Duodenal mucosa (tissue), 2 donors: ENCODE measurements at regions not wholly inside any gene's neighbourhood (a gene's known extent, or its start where the extent isn't known, plus 50 kb on each side); places are given as distances from the start of the nearest gene placed in this dataset.

Experiments used
- H3K27ac ChIP-seq: one replicate; pipeline ENCODE4 v1.7.0; 2013; ENCODE audit warnings: low read depth, low read length
- H3K27me3 ChIP-seq, 2 donors: one replicate each; pipeline ENCODE4 v1.7.0; 2013; ENCODE audit warnings: low read length in 2 of 2, control low read depth in 1 of 2; ENCODE audit not compliant: insufficient read depth in 2 of 2, control insufficient read depth in 1 of 2
- H3K36me3 ChIP-seq, 2 donors: one replicate each; pipeline ENCODE4 v1.7.0; 2013; ENCODE audit warnings: low read length in 2 of 2, control low read depth in 1 of 2; ENCODE audit not compliant: insufficient read depth in 2 of 2, control insufficient read depth in 1 of 2
- H3K4me1 ChIP-seq, 2 donors: one replicate each; pipeline ENCODE4 v1.7.0; 2013; ENCODE audit warnings: low read length in 2 of 2, control low read depth in 1 of 2; ENCODE audit not compliant: insufficient read depth in 2 of 2, control insufficient read depth in 1 of 2
- H3K4me3 ChIP-seq, 2 donors: one replicate each; pipeline ENCODE4 v1.7.0; 2013; ENCODE audit warnings: low read length in 2 of 2, low read depth in 1 of 2
- H3K9ac ChIP-seq, 2 donors: one replicate each; pipeline ENCODE4 v1.7.0; 2013; ENCODE audit warnings: low read length in 2 of 2, low read depth in 1 of 2
- H3K9me3 ChIP-seq, 2 donors: one replicate each; pipeline ENCODE4 v1.7.0; 2013; ENCODE audit warnings: low read length in 2 of 2, control low read depth in 1 of 2; ENCODE audit not compliant: control insufficient read depth in 1 of 2

- Histone ChIP-seq H3K9ac (no peak overlapping the region), H3K9me3 (no peaks in the 10 kb centered on the region), H3K4me1 (no peaks in the 10 kb centered on the region), H3K27ac (no peak overlapping the region), H3K36me3 (no peaks in the 10 kb centered on the region), H3K4me3 (no peak overlapping the region), H3K27me3 (no peaks in the 10 kb centered on the region)
These were observed 1276.7 kb upstream of the PIK3C3 start for GRCh38 chr18:40678318-40678717.

GRCh38 chr18:40676668-40677067, 1278.4 kb upstream of the PIK3C3 start:
- Histone ChIP-seq H3K9ac (no peak overlapping the region), H3K4me3 (no peak overlapping the region), H3K9me3 (no peaks in the 10 kb centered on the region), H3K4me1 (no peaks in the 10 kb centered on the region), H3K27ac (no peak overlapping the region), H3K27me3 (no peaks in the 10 kb centered on the region), H3K36me3 (no peaks in the 10 kb centered on the region)

- H3K27me3 ChIP-seq = no peaks in the 10 kb centered on the region
- H3K27ac ChIP-seq = no peak overlapping the region
- H3K9me3 ChIP-seq = no peaks in the 10 kb centered on the region
- no peaks in the 10 kb centered on the region for H3K36me3 ChIP-seq
- H3K4me1 ChIP-seq = no peaks in the 10 kb centered on the region
- no peak overlapping the region for H3K4me3 ChIP-seq
- H3K9ac ChIP-seq = no peak overlapping the region
These were observed 1281.9 kb upstream of the PIK3C3 start for GRCh38 chr18:40673150-40673549.

GRCh38 chr18:40672590-40672989, 1282.4 kb upstream of the PIK3C3 start:
- Histone ChIP-seq H3K4me3 (no peak overlapping the region), H3K36me3 (no peaks in the 10 kb centered on the region), H3K4me1 (no peaks in the 10 kb centered on the region), H3K27me3 (no peaks in the 10 kb centered on the region), H3K27ac (no peak overlapping the region), H3K9ac (no peak overlapping the region), H3K9me3 (no peaks in the 10 kb centered on the region)

GRCh38 chr18:40670668-40671375, 1284.2 kb upstream of the PIK3C3 start:
- H3K9me3 ChIP-seq = no peaks in the 10 kb centered on the region
- H3K4me1 ChIP-seq = no peaks in the 10 kb centered on the region
- no peak overlapping the region for H3K27ac ChIP-seq
- H3K4me3 ChIP-seq = no peak overlapping the region
- no peaks in the 10 kb centered on the region for H3K36me3 ChIP-seq
- no peaks in the 10 kb centered on the region for H3K27me3 ChIP-seq
- no peak overlapping the region for H3K9ac ChIP-seq

- H3K9ac ChIP-seq = no peak overlapping the region
- H3K9me3 ChIP-seq = peaks cover 0 to 2% of the 10 kb centered on the region in 2 donors
- no peak overlapping the region for H3K4me3 ChIP-seq
- H3K27ac ChIP-seq = no peak overlapping the region
- no peaks in the 10 kb centered on the region for H3K4me1 ChIP-seq
- H3K27me3 ChIP-seq = no peaks in the 10 kb centered on the region
- no peaks in the 10 kb centered on the region for H3K36me3 ChIP-seq
These were observed 1292.1 kb upstream of the PIK3C3 start for GRCh38 chr18:40662898-40663437.

- no peak overlapping the region for H3K27ac ChIP-seq
- H3K9me3 ChIP-seq = peaks cover 2 to 18% of the 10 kb centered on the region in 2 donors
- H3K4me3 ChIP-seq = no peak overlapping the region
- no peaks in the 10 kb centered on the region for H3K27me3 ChIP-seq
- H3K4me1 ChIP-seq = no peaks in the 10 kb centered on the region
- no peak overlapping the region for H3K9ac ChIP-seq
- no peaks in the 10 kb centered on the region for H3K36me3 ChIP-seq
These were observed 1301.4 kb upstream of the PIK3C3 start for GRCh38 chr18:40653682-40654081.

- peaks cover 2 to 19% of the 10 kb centered on the region in 2 donors for H3K9me3 ChIP-seq
- no peak overlapping the region for H3K4me3 ChIP-seq
- H3K4me1 ChIP-seq = no peaks in the 10 kb centered on the region
- no peak overlapping the region for H3K9ac ChIP-seq
- no peak overlapping the region for H3K27ac ChIP-seq
- no peaks in the 10 kb centered on the region for H3K27me3 ChIP-seq
- H3K36me3 ChIP-seq = no peaks in the 10 kb centered on the region
These were observed 1302.7 kb upstream of the PIK3C3 start for GRCh38 chr18:40652321-40652720.

GRCh38 chr18:40651163-40651562, 1303.9 kb upstream of the PIK3C3 start:
- Histone ChIP-seq H3K9ac (no peak overlapping the region), H3K4me3 (no peak overlapping the region), H3K36me3 (no peaks in the 10 kb centered on the region), H3K9me3 (peaks cover 2 to 16% of the 10 kb centered on the region in 2 donors), H3K4me1 (no peaks in the 10 kb centered on the region), H3K27ac (no peak overlapping the region), H3K27me3 (no peaks in the 10 kb centered on the region)

- H3K4me3 ChIP-seq = no peak overlapping the region
- H3K9ac ChIP-seq = no peak overlapping the region
- no peaks in the 10 kb centered on the region for H3K27me3 ChIP-seq
- H3K36me3 ChIP-seq = no peaks in the 10 kb centered on the region
- H3K27ac ChIP-seq = no peak overlapping the region
- no peaks in the 10 kb centered on the region for H3K4me1 ChIP-seq
- H3K9me3 ChIP-seq = peaks cover 0 to 10% of the 10 kb centered on the region in 2 donors
These were observed 1312.3 kb upstream of the PIK3C3 start for GRCh38 chr18:40642692-40643229.
